WI38 (cell line): ENCODE measurements at regions not wholly inside any gene's neighbourhood (a gene's known extent, or its start where the extent isn't known, plus 50 kb on each side); places are given as distances from the start of the nearest gene placed in this dataset.
"Not testable (repeated sequence)": the region's sequence is repeated elsewhere in the genome, so short reads cannot be mapped to it uniquely, and the experiment has no call there.

Source experiments
- H3K4me3 ChIP-seq: 2 replicates; pipeline ENCODE4 v1.5.1; 2011; ENCODE audit warnings: low read depth, mild to moderate bottlenecking, control low read depth, low read length
- CTCF ChIP-seq: IDR thresholded peaks from 2 replicates; pipeline ENCODE4 v1.5.1; 2012; ENCODE audit warnings: low read depth, mild to moderate bottlenecking, control low read depth, low read length

DNA sequence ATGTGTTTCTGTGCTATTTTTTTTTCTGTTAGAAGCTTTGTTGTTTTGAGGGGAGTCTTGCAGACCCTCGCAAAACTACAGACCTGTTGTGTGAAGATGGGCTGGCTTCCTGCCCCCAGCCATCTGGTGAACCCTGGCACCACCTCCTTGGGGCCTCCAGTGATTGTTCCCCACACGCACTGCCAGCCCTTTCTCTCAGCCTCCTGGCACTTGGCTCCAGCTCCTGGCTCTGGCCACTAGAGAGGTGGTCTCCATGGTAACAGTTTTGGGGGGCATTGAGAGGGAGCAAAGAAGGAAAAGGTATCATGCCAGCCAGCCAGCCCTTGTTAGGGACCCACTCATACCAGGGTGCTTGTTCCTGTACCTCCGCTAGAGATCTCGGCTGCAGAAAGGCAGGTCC is 176.4 kb upstream of the RPH3A start:
- TF ChIP-seq CTCF, result no peak
- H3K4me3 ChIP-seq, result no peak overlapping the region

DNA sequence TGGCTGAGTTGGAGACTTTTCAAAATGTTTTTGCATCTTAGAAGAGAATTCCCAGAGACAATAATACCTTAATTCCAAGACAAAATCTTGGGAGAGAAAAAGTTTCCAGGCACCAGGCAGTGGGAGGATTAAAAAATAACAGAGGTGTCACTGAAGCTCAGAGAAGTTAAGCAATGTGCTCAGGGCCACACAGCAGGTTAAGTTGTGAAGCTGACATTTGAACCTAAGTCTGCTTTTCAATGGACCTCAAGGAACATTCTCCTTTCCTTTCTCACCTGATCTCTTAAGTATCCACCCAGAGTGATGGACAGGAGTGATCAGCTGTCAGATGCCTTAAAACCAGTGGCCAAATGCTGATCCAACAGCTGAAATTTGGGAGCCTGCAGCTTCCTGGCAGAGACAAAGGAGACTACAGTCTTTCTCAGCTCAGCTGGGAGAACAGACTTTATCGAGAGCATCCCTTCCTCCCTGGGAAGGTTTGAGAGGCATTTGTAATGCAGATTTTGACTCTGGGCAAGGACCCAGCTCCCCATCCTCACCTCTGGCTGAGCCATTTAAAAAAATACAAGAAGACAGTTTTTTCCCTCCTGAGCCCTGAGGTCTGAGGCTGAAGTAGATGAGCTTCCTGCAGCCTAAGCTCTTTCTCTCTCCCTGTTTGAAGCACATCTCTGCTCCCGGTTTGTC is 174.9 kb upstream of the RPH3A start:
- no peak overlapping the region for H3K4me3 ChIP-seq

DNA sequence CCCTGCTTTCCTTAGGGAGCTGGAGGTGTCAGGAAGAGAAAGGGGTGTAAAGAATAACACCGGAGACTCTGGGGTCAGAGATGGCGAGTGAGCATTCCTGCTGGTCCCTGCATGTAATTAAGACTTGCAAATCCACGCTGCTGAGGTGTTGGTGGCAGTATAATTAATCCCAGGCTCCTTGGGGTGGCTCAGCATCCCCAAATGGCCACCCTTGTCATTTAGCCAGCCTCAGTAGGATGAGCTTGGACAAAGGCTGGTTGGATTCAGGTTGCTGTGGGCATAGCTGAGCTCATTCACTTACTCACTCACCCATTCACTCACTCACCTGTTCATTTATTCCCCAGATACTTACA is 174.4 kb upstream of the RPH3A start:
- TF ChIP-seq CTCF, result no peak
- H3K4me3 ChIP-seq, result no peak overlapping the region

More for the DNA sequence above, 174.9 kb upstream of the RPH3A start:
- no peak for TF ChIP-seq CTCF

GRCh38 chr12:112627851-112628250 is 163.7 kb upstream of the RPH3A start:
- TF ChIP-seq CTCF, result no peak

GRCh38 chr12:112631974-112632373 is 159.6 kb upstream of the RPH3A start:
- H3K4me3 ChIP-seq, result not testable (repeated sequence)

More at GRCh38 chr12:112627851-112628250, 163.7 kb upstream of the RPH3A start:
- H3K4me3 ChIP-seq, result no peak overlapping the region

- no peak overlapping the region for H3K4me3 ChIP-seq
- no peak for TF ChIP-seq CTCF
Measured at GRCh38 chr12:112635036-112635435, 156.5 kb upstream of the RPH3A start.

GRCh38 chr12:112638420-112638819 is 153.1 kb upstream of the RPH3A start:
- no peak overlapping the region for H3K4me3 ChIP-seq
- TF ChIP-seq CTCF, result no peak

GRCh38 chr12:112645586-112645985 is 146.0 kb upstream of the RPH3A start:
- TF ChIP-seq CTCF, result no peak
- H3K4me3 ChIP-seq, result no peak overlapping the region
